MG63 (cell line): ENCODE measurements at regions not wholly inside any gene's neighbourhood (a gene's known extent, or its start where the extent isn't known, plus 50 kb on each side); places are given as distances from the start of the nearest gene placed in this dataset.
"Not testable (repeated sequence)": the region's sequence is repeated elsewhere in the genome, so short reads cannot be mapped to it uniquely, and the experiment has no call there.

Experiments used
- DNase-seq: peaks from one replicate; pipeline ENCODE4 v3.0.0-alpha.2; 2020
- H3K27me3 ChIP-seq: fragments of 250-450 bp; sonication (Bioruptor Pico); 2 replicates; pipeline ENCODE4 v1.5.1; 2020; ENCODE audit warnings: mild to moderate bottlenecking, moderate library complexity
- H3K36me3 ChIP-seq: fragments of 250-450 bp; sonication (Bioruptor Pico); 2 replicates; pipeline ENCODE4 v1.5.1; 2020; ENCODE audit warnings: mild to moderate bottlenecking, moderate library complexity
- H3K4me3 ChIP-seq: fragments of 250-450 bp; sonication (Bioruptor Pico); 2 replicates; pipeline ENCODE4 v1.5.1; 2020; ENCODE audit warnings: mild to moderate bottlenecking, moderate library complexity
- H3K9me3 ChIP-seq: fragments of 250-450 bp; sonication (Bioruptor Pico); 2 replicates; pipeline ENCODE4 v1.5.1; 2020; ENCODE audit warnings: mild to moderate bottlenecking, moderate library complexity

- H3K27me3 ChIP-seq, result no peaks in the 10 kb centered on the region
- H3K9me3 ChIP-seq, result no peaks in the 10 kb centered on the region
- H3K36me3 ChIP-seq, result no peaks in the 10 kb centered on the region
- H3K4me3 ChIP-seq, result no peak overlapping the region
- DNase-seq, result no peak
These were observed 109.3 kb upstream of the NANOS1 start for GRCh38 chr10:118920206-118920605.

GRCh38 chr10:118922226-118922625 is 107.3 kb upstream of the NANOS1 start:
- Histone ChIP-seq H3K27me3 (no peaks in the 10 kb centered on the region), H3K36me3 (no peaks in the 10 kb centered on the region), H3K9me3 (no peaks in the 10 kb centered on the region), H3K4me3 (no peak overlapping the region)
- DNase-seq, result no peak

DNA sequence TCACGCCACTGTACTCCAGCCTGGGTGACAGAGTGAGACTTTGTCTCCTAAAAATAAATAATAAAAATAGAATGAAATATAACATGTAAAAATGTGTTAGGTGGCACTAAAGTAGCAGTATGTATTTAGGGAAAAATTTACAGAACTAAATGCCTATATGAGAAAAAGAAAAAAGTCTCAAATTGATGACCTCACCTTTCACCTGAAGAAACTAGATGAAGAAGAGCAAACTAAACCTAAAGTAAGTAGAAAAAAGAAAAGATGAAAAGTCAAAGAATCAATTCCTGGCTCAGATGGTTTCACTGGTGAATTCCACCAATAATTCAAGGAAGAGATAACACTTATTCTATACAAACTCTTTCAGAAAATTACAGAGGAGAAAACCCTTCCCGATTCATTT is 106.5 kb upstream of the NANOS1 start:
- H3K4me3 ChIP-seq, result no peak overlapping the region

DNA sequence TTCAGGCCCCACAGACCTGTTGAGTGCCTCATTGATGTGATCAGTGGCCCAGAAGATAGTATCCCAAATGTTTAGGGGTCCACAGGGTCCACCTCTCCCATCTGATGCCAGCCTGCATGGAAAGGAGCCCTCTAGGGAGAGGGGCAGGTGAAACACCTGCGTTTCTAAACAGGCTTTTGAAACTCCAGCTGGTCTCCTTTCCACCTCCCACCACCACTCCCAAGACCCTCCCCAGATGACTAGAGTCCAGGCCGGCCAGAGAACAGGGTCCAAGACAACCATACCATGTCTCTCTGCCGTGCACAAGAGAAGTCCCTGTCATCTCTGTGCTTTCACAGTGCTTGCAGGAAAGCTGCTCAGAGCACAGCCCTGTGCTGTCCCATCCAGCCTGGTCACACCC is 105.0 kb upstream of the NANOS1 start:
- Histone ChIP-seq H3K27me3 (no peaks in the 10 kb centered on the region), H3K9me3 (no peaks in the 10 kb centered on the region), H3K4me3 (no peak overlapping the region), H3K36me3 (no peaks in the 10 kb centered on the region)
- no peak for DNase-seq

More for the DNA sequence above, 106.5 kb upstream of the NANOS1 start:
- no peaks in the 10 kb centered on the region for H3K9me3 ChIP-seq
- no peak for DNase-seq
- no peaks in the 10 kb centered on the region for H3K27me3 ChIP-seq
- no peaks in the 10 kb centered on the region for H3K36me3 ChIP-seq

GRCh38 chr10:118925404-118926071 is 104.0 kb upstream of the NANOS1 start:
- Histone ChIP-seq H3K4me3 (no peak overlapping the region), H3K9me3 (peaks cover 2% of the 10 kb centered on the region; the same call in 1 of the 2 replicates), H3K36me3 (no peaks in the 10 kb centered on the region), H3K27me3 (no peaks in the 10 kb centered on the region)
- no peak for DNase-seq

DNA sequence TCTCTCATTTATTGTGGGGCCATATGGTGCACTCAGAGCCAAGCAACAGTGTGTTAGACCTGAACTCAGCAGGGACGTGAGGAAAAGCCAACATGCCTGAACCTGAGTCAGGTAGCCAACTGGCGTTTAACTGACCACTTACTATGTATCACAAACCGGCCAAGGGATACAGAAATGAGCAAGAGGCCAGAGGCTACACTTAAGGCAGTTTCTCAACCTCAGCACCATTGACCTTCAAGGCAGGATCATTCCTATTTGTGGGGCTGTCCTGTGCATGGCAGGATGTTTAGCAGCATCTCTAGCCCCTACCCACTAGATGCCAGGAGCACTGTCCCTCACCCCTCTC is 103.5 kb upstream of the NANOS1 start:
- DNase-seq, result no peak
- H3K4me3 ChIP-seq, result no peak overlapping the region
- H3K27me3 ChIP-seq, result no peaks in the 10 kb centered on the region
- peaks cover 5% of the 10 kb centered on the region; the same call in 1 of the 2 replicates for H3K9me3 ChIP-seq
- no peaks in the 10 kb centered on the region for H3K36me3 ChIP-seq

- H3K27me3 ChIP-seq, result no peaks in the 10 kb centered on the region
- no peak overlapping the region for H3K4me3 ChIP-seq
- H3K9me3 ChIP-seq, result peaks cover 6% of the 10 kb centered on the region; the same call in 1 of the 2 replicates
- H3K36me3 ChIP-seq, result no peaks in the 10 kb centered on the region
- DNase-seq, result no peak
These were observed 103.1 kb upstream of the NANOS1 start for GRCh38 chr10:118926441-118926840.

- Histone ChIP-seq H3K36me3 (no peaks in the 10 kb centered on the region), H3K4me3 (no peak overlapping the region), H3K9me3 (peaks cover 10% of the 10 kb centered on the region; the same call in 1 of the 2 replicates), H3K27me3 (no peaks in the 10 kb centered on the region)
- DNase-seq, result no peak
These were observed 102.6 kb upstream of the NANOS1 start for GRCh38 chr10:118926903-118927302.

DNA sequence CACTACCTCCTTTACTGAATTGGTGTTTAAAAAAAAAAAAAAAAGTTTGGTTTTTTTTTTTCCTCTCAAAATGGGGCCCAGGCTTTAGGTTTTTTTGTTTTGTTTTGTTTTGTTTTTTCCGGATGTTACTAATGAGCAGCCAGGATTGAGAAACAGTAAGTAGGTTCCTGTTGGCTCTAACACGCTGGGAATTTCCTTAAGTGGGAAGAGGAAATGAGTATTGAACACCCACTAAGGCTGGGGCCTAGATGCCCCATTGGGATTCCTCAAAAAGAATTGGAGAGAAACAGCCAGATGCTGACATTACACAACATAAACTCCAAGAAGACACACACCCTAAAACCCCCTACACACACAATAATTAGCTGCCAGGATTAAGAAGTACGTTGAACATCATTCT is 102.2 kb upstream of the NANOS1 start:
- peaks cover 12% of the 10 kb centered on the region; the same call in 1 of the 2 replicates for H3K9me3 ChIP-seq
- H3K4me3 ChIP-seq, result no peak overlapping the region
- DNase-seq, result no peak
- no peaks in the 10 kb centered on the region for H3K36me3 ChIP-seq
- H3K27me3 ChIP-seq, result no peaks in the 10 kb centered on the region

- H3K27me3 ChIP-seq, result no peaks in the 10 kb centered on the region
- H3K36me3 ChIP-seq, result no peaks in the 10 kb centered on the region
- H3K9me3 ChIP-seq, result peaks cover 12% of the 10 kb centered on the region; the same call in 1 of the 2 replicates
- H3K4me3 ChIP-seq, result no peak overlapping the region
- no peak for DNase-seq
These were observed 98.9 kb upstream of the NANOS1 start for GRCh38 chr10:118930614-118931013.

DNA sequence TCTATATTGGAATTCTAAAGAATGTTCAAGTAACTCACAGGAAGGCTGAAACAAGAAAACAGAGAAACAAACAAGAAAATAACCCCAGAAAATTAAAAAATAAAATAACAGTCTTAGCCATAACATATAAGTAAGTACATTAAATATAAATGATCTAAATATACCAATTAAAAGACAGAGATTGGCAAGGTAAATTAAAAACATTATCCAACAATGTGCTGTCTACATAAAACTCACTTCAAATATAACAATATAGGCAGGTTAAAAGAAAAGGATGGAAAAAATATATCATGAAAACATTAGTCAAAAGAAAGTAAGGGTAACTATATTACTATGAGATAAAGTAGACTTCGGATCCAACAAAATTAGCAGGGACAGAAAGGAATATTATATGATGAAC is 98.1 kb upstream of the NANOS1 start:
- no peak for DNase-seq
- Histone ChIP-seq H3K4me3 (no peak overlapping the region), H3K27me3 (no peaks in the 10 kb centered on the region), H3K9me3 (peaks cover 12% of the 10 kb centered on the region; the same call in 1 of the 2 replicates), H3K36me3 (no peaks in the 10 kb centered on the region)

GRCh38 chr10:118932154-118932553 is 97.4 kb upstream of the NANOS1 start:
- H3K4me3 ChIP-seq, DNase-seq, H3K27me3 ChIP-seq, H3K36me3 ChIP-seq: not testable (repeated sequence)
- peaks cover 12% of the 10 kb centered on the region; the same call in 1 of the 2 replicates for H3K9me3 ChIP-seq

GRCh38 chr10:118937226-118937625 is 92.3 kb upstream of the NANOS1 start:
- no peak for DNase-seq
- Histone ChIP-seq H3K27me3 (no peaks in the 10 kb centered on the region), H3K36me3 (no peaks in the 10 kb centered on the region), H3K9me3 (peaks cover 3% of the 10 kb centered on the region), H3K4me3 (no peak overlapping the region)

GRCh38 chr10:118939211-118940007 is 90.1 kb upstream of the NANOS1 start:
- no peak overlapping the region for H3K4me3 ChIP-seq
- H3K36me3 ChIP-seq, result no peaks in the 10 kb centered on the region
- no peak for DNase-seq
- H3K27me3 ChIP-seq, result no peaks in the 10 kb centered on the region
- peaks cover 3% of the 10 kb centered on the region for H3K9me3 ChIP-seq

- Histone ChIP-seq H3K4me3 (no peak overlapping the region), H3K9me3 (peaks cover 3% of the 10 kb centered on the region), H3K27me3 (no peaks in the 10 kb centered on the region), H3K36me3 (no peaks in the 10 kb centered on the region)
- no peak for DNase-seq
These were observed 89.1 kb upstream of the NANOS1 start for GRCh38 chr10:118940386-118940785.

DNA sequence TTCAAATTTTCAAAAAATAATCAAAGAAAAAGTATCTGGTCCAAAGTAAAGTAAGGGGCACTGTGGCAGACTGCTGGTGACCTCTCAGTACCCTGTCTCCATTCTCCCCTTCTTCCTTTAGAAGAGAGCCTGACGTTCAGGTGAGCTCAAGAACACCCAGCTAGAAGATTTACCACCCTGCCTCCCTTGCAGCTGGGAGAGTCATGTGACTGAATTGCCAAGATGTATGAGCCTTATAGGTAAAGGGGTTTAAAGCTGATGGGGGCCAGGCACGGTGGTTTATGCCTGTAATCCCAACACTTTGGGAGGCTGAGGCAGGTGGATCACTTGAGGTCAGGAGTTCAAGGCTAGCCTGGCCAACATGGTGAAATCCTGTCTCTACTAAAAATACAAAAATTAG is 86.3 kb upstream of the NANOS1 start:
- Histone ChIP-seq H3K27me3 (no peaks in the 10 kb centered on the region), H3K36me3 (no peaks in the 10 kb centered on the region), H3K4me3 (no peak overlapping the region), H3K9me3 (peaks cover 3% of the 10 kb centered on the region)
- DNase-seq, result no peak

- Histone ChIP-seq H3K4me3 (no peak overlapping the region), H3K9me3 (peaks cover 3% of the 10 kb centered on the region), H3K27me3 (no peaks in the 10 kb centered on the region), H3K36me3 (no peaks in the 10 kb centered on the region)
- DNase-seq, result no peak
These were observed 84.4 kb upstream of the NANOS1 start for GRCh38 chr10:118944959-118945633.
